CD14-positive monocyte (primary cell): ENCODE measurements at regions not wholly inside any gene's neighbourhood (a gene's known extent, or its start where the extent isn't known, plus 50 kb on each side); places are given as distances from the start of the nearest gene placed in this dataset.

Source experiments
- DNase-seq, 3 donors: peaks; one replicate each; pipeline ENCODE4 v3.0.0-alpha.2; 2011 to 2022
- H2AFZ ChIP-seq: 2 replicates; pipeline ENCODE4 v1.6.0; 2012; ENCODE audit warnings: mild to moderate bottlenecking, low read depth, low read length, inconsistent platforms; ENCODE audit not compliant: insufficient read depth, poor library complexity, severe bottlenecking
- H3K27ac ChIP-seq, 2 donors: 1 replicate in 1 of 2; 2 replicates in 1 of 2; pipeline ENCODE4 v1.5.1; 2012 to 2013; ENCODE audit warnings: low read length in 2 of 2, control low read depth in 1 of 2, inconsistent platforms in 1 of 2, low read depth in 1 of 2, mild to moderate bottlenecking in 1 of 2
- H3K27me3 ChIP-seq, 2 donors: one replicate each; pipeline versions ENCODE4 v1.6.0 to v1.6.1; 2011 to 2013; ENCODE audit warnings: low read length in 2 of 2; ENCODE audit not compliant: control insufficient read depth in 2 of 2, insufficient read depth in 2 of 2
- H3K36me3 ChIP-seq, 2 donors: replicated peaks in 1 of 2; 1 replicate in 1 of 2; 2 replicates in 1 of 2; pipeline versions ENCODE4 v1.5.1 to v1.6.1; 2012 to 2013; ENCODE audit warnings: low read length in 2 of 2, control low read depth in 1 of 2, inconsistent platforms in 1 of 2, mild to moderate bottlenecking in 1 of 2; ENCODE audit not compliant: insufficient read depth in 2 of 2, control insufficient read depth in 1 of 2
- H3K4me1 ChIP-seq, 2 donors: 1 replicate in 1 of 2; 2 replicates in 1 of 2; pipeline versions ENCODE4 v1.5.1 to v1.6.1; 2012 to 2013; ENCODE audit warnings: low read length in 2 of 2, control low read depth in 1 of 2, inconsistent platforms in 1 of 2, mild to moderate bottlenecking in 1 of 2, moderate library complexity in 1 of 2; ENCODE audit not compliant: insufficient read depth in 2 of 2, control insufficient read depth in 1 of 2
- H3K4me2 ChIP-seq: replicated peaks from 2 replicates; pipeline ENCODE3; 2012; ENCODE audit warnings: low read length, moderate library complexity, mild to moderate bottlenecking; ENCODE audit not compliant: poor library complexity, severe bottlenecking; ENCODE audit errors: extremely low read depth
- H3K4me3 ChIP-seq, 3 experiments: fragments of 200-600 bp in 1 of 3; sonication (generic) in 1 of 3; replicated peaks in 1 of 3; 1 replicate in 2 of 3; 2 replicates in 1 of 3; pipeline ENCODE4 v1.5.1; 2011 to 2013; ENCODE audit warnings: low read length in 3 of 3, mild to moderate bottlenecking in 3 of 3, control low read depth in 2 of 3, low read depth in 2 of 3, inconsistent platforms in 1 of 3, moderate library complexity in 1 of 3
- H3K79me2 ChIP-seq: 2 replicates; pipeline ENCODE4 v1.6.0; 2012; ENCODE audit warnings: mild to moderate bottlenecking, control low read depth, inconsistent platforms, low read length, moderate library complexity; ENCODE audit not compliant: insufficient read depth
- H3K9ac ChIP-seq: 2 replicates; pipeline ENCODE4 v1.6.0; 2017; ENCODE audit warnings: low read length, mild to moderate bottlenecking; ENCODE audit not compliant: insufficient read depth, poor library complexity, severe bottlenecking
- H3K9me3 ChIP-seq, 2 donors: replicated peaks in 1 of 2; 1 replicate in 1 of 2; 2 replicates in 1 of 2; pipeline versions ENCODE4 v1.5.1 to v1.6.1; 2012 to 2013; ENCODE audit warnings: low read length in 2 of 2, control low read depth in 1 of 2; ENCODE audit not compliant: control insufficient read depth in 1 of 2, insufficient read depth in 1 of 2
- H4K20me1 ChIP-seq: 2 replicates; pipeline ENCODE4 v1.6.0; 2012; ENCODE audit warnings: mild to moderate bottlenecking, low read length, control low read depth, moderate library complexity; ENCODE audit not compliant: insufficient read depth
- H3K27ac Mint-ChIP-seq, 7 donors: one replicate each; pipeline ENCODE4 v1.8.0; 2020; ENCODE audit warnings: mild to moderate bottlenecking in 7 of 7, mixed read lengths in 7 of 7, moderate library complexity in 6 of 7, inconsistent platforms in 2 of 7
- H3K27me3 Mint-ChIP-seq, 3 donors: one replicate each; pipeline ENCODE4 v1.8.0; 2021 to 2022; ENCODE audit warnings: low read depth in 3 of 3, mild to moderate bottlenecking in 3 of 3, mixed read lengths in 3 of 3, moderate library complexity in 3 of 3, inconsistent platforms in 1 of 3
- H3K36me3 Mint-ChIP-seq, 2 donors: one replicate each; pipeline ENCODE4 v1.8.0; 2020; ENCODE audit warnings: mixed read lengths in 2 of 2, inconsistent platforms in 1 of 2, mild to moderate bottlenecking in 1 of 2
- H3K4me1 Mint-ChIP-seq: one replicate; pipeline ENCODE4 v1.8.0; 2020; ENCODE audit warnings: mild to moderate bottlenecking, mixed read lengths
- H3K4me3 Mint-ChIP-seq, 2 donors: one replicate each; pipeline ENCODE4 v1.8.0; 2020; ENCODE audit warnings: mild to moderate bottlenecking in 2 of 2, mixed read lengths in 2 of 2, moderate library complexity in 1 of 2
- H3K9me3 Mint-ChIP-seq, 7 donors: one replicate each; pipeline ENCODE4 v1.8.0; 2020 to 2022; ENCODE audit warnings: mixed read lengths in 7 of 7, mild to moderate bottlenecking in 6 of 7, moderate library complexity in 6 of 7, inconsistent platforms in 2 of 7
- WGBS: methylation state at CpG from one replicate; pipeline ENCODE4 v1.1.5; 2013; ENCODE audit warnings: missing lambda C conversion rate; ENCODE audit not compliant: insufficient coverage; 5-methylcytosine and 5-hydroxymethylcytosine counted together
- intact Hi-C, 2 donors: fragments of 100-400 bp; cut with micrococcal nuclease; formaldehyde crosslinking; loops; one replicate each; pipeline versions ENCODE4 v1.15.0 to v1.15.1; 2023
- TF ChIP-seq, protein P1 (sequence below): fragments of 200-600 bp; IDR thresholded peaks from one replicate; pipeline ENCODE4 v1.8.0; 2022; ENCODE audit warnings: antibody characterized with exemption, mild to moderate bottlenecking

DNA sequence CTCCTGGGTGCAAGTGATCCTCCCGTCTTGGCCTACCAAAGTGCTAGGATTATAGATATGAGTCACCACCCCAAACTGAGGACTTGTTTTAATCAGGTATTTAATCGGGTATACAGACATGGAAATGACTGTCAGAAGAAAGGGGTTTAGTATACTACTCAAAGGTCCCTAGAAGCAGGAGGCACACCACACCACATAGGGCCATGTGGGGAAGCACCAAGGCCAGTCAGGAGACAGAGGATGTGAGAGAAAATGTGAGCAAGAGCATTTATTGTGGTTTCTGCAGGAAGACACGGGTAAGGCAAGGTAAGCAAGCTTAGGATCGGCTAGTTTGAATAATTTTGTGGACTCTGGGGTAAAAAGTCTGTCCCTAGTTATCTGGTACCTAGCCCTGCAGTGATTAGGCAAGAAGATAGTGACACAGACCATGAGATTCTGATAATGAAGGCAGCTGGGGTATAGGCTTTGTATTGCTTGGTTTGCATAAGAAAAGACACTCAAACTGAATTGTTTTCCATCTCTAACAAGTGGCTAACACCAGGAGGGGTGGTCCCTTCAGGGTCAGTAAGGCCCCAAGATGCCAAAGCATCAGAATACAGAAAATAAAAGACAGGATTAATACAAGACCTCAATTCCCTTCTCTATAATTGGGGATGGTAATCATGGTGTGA lies 408.8 kb upstream of the F9 start:
- Mint-ChIP-seq H3K27ac (no peak overlapping the region), H3K9me3 (peaks cover 0 to 9% (median 6%) of the 10 kb centered on the region in 7 donors), H3K36me3 (no peaks in the 10 kb centered on the region), H3K27me3 (peaks cover 0 to 2% (median 0%) of the 10 kb centered on the region in 3 donors), H3K4me3 (no peak overlapping the region), H3K4me1 (peaks cover 7% of the 10 kb centered on the region)
- Histone ChIP-seq H3K9me3 (no peaks in the 10 kb centered on the region), H2AFZ (no peak overlapping the region), H3K27me3 (no peaks in the 10 kb centered on the region), H3K9ac (no peak overlapping the region), H3K4me2 (no peak overlapping the region), H4K20me1 (no peaks in the 10 kb centered on the region), H3K4me1 (no peaks in the 10 kb centered on the region), H3K79me2 (no peaks in the 10 kb centered on the region), H3K36me3 (no peaks in the 10 kb centered on the region), H3K27ac (no peak overlapping the region), H3K4me3 (no peak overlapping the region)
- no peak for DNase-seq
- TF ChIP-seq, protein P1, sequence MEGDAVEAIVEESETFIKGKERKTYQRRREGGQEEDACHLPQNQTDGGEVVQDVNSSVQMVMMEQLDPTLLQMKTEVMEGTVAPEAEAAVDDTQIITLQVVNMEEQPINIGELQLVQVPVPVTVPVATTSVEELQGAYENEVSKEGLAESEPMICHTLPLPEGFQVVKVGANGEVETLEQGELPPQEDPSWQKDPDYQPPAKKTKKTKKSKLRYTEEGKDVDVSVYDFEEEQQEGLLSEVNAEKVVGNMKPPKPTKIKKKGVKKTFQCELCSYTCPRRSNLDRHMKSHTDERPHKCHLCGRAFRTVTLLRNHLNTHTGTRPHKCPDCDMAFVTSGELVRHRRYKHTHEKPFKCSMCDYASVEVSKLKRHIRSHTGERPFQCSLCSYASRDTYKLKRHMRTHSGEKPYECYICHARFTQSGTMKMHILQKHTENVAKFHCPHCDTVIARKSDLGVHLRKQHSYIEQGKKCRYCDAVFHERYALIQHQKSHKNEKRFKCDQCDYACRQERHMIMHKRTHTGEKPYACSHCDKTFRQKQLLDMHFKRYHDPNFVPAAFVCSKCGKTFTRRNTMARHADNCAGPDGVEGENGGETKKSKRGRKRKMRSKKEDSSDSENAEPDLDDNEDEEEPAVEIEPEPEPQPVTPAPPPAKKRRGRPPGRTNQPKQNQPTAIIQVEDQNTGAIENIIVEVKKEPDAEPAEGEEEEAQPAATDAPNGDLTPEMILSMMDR, result no peak
- intact Hi-C loops, result no loop called here
- 80% methylated on average over 1 of the region's 4 CpGs for WGBS

- Histone ChIP-seq H4K20me1 (no peaks in the 10 kb centered on the region), H3K27ac (no peak overlapping the region), H3K36me3 (no peaks in the 10 kb centered on the region), H3K79me2 (no peaks in the 10 kb centered on the region), H3K9me3 (no peaks in the 10 kb centered on the region), H2AFZ (no peak overlapping the region), H3K27me3 (no peaks in the 10 kb centered on the region), H3K4me2 (no peak overlapping the region), H3K4me3 (no peak overlapping the region), H3K9ac (no peak overlapping the region), H3K4me1 (no peaks in the 10 kb centered on the region)
- DNase-seq, result no peak
- intact Hi-C loops, result no loop called here
- Mint-ChIP-seq H3K4me1 (peaks cover 7% of the 10 kb centered on the region), H3K27me3 (no peaks in the 10 kb centered on the region), H3K4me3 (no peak overlapping the region), H3K9me3 (peaks cover 0 to 7% (median 5%) of the 10 kb centered on the region in 7 donors), H3K27ac (no peak overlapping the region), H3K36me3 (no peaks in the 10 kb centered on the region)
- WGBS, result 100% methylated on average over 1 of the region's 5 CpGs
- TF ChIP-seq, protein P1, result no peak
Observed at GRCh38 chrX:139120760-139121159, 409.2 kb upstream of the FGF13 start.
